CD14-positive monocyte (primary cell): ENCODE measurements at regions not wholly inside any gene's neighbourhood (a gene's known extent, or its start where the extent isn't known, plus 50 kb on each side); places are given as distances from the start of the nearest gene placed in this dataset.

Source experiments
- DNase-seq, 3 donors: peaks; one replicate each; pipeline ENCODE4 v3.0.0-alpha.2; 2011 to 2022
- H2AFZ ChIP-seq: 2 replicates; pipeline ENCODE4 v1.6.0; 2012; ENCODE audit warnings: mild to moderate bottlenecking, low read depth, low read length, inconsistent platforms; ENCODE audit not compliant: insufficient read depth, poor library complexity, severe bottlenecking
- H3K27ac ChIP-seq, 2 donors: 1 replicate in 1 of 2; 2 replicates in 1 of 2; pipeline ENCODE4 v1.5.1; 2012 to 2013; ENCODE audit warnings: low read length in 2 of 2, control low read depth in 1 of 2, inconsistent platforms in 1 of 2, low read depth in 1 of 2, mild to moderate bottlenecking in 1 of 2
- H3K27me3 ChIP-seq, 2 donors: one replicate each; pipeline versions ENCODE4 v1.6.0 to v1.6.1; 2011 to 2013; ENCODE audit warnings: low read length in 2 of 2; ENCODE audit not compliant: control insufficient read depth in 2 of 2, insufficient read depth in 2 of 2
- H3K36me3 ChIP-seq, 2 donors: replicated peaks in 1 of 2; 1 replicate in 1 of 2; 2 replicates in 1 of 2; pipeline versions ENCODE4 v1.5.1 to v1.6.1; 2012 to 2013; ENCODE audit warnings: low read length in 2 of 2, control low read depth in 1 of 2, inconsistent platforms in 1 of 2, mild to moderate bottlenecking in 1 of 2; ENCODE audit not compliant: insufficient read depth in 2 of 2, control insufficient read depth in 1 of 2
- H3K4me1 ChIP-seq, 2 donors: 1 replicate in 1 of 2; 2 replicates in 1 of 2; pipeline versions ENCODE4 v1.5.1 to v1.6.1; 2012 to 2013; ENCODE audit warnings: low read length in 2 of 2, control low read depth in 1 of 2, inconsistent platforms in 1 of 2, mild to moderate bottlenecking in 1 of 2, moderate library complexity in 1 of 2; ENCODE audit not compliant: insufficient read depth in 2 of 2, control insufficient read depth in 1 of 2
- H3K4me2 ChIP-seq: replicated peaks from 2 replicates; pipeline ENCODE3; 2012; ENCODE audit warnings: low read length, moderate library complexity, mild to moderate bottlenecking; ENCODE audit not compliant: poor library complexity, severe bottlenecking; ENCODE audit errors: extremely low read depth
- H3K4me3 ChIP-seq, 3 experiments: fragments of 200-600 bp in 1 of 3; sonication (generic) in 1 of 3; replicated peaks in 1 of 3; 1 replicate in 2 of 3; 2 replicates in 1 of 3; pipeline ENCODE4 v1.5.1; 2011 to 2013; ENCODE audit warnings: low read length in 3 of 3, mild to moderate bottlenecking in 3 of 3, control low read depth in 2 of 3, low read depth in 2 of 3, inconsistent platforms in 1 of 3, moderate library complexity in 1 of 3
- H3K79me2 ChIP-seq: 2 replicates; pipeline ENCODE4 v1.6.0; 2012; ENCODE audit warnings: mild to moderate bottlenecking, control low read depth, inconsistent platforms, low read length, moderate library complexity; ENCODE audit not compliant: insufficient read depth
- H3K9ac ChIP-seq: 2 replicates; pipeline ENCODE4 v1.6.0; 2017; ENCODE audit warnings: low read length, mild to moderate bottlenecking; ENCODE audit not compliant: insufficient read depth, poor library complexity, severe bottlenecking
- H3K9me3 ChIP-seq, 2 donors: replicated peaks in 1 of 2; 1 replicate in 1 of 2; 2 replicates in 1 of 2; pipeline versions ENCODE4 v1.5.1 to v1.6.1; 2012 to 2013; ENCODE audit warnings: low read length in 2 of 2, control low read depth in 1 of 2; ENCODE audit not compliant: control insufficient read depth in 1 of 2, insufficient read depth in 1 of 2
- H4K20me1 ChIP-seq: 2 replicates; pipeline ENCODE4 v1.6.0; 2012; ENCODE audit warnings: mild to moderate bottlenecking, low read length, control low read depth, moderate library complexity; ENCODE audit not compliant: insufficient read depth
- H3K27ac Mint-ChIP-seq, 7 donors: one replicate each; pipeline ENCODE4 v1.8.0; 2020; ENCODE audit warnings: mild to moderate bottlenecking in 7 of 7, mixed read lengths in 7 of 7, moderate library complexity in 6 of 7, inconsistent platforms in 2 of 7
- H3K27me3 Mint-ChIP-seq, 3 donors: one replicate each; pipeline ENCODE4 v1.8.0; 2021 to 2022; ENCODE audit warnings: low read depth in 3 of 3, mild to moderate bottlenecking in 3 of 3, mixed read lengths in 3 of 3, moderate library complexity in 3 of 3, inconsistent platforms in 1 of 3
- H3K36me3 Mint-ChIP-seq, 2 donors: one replicate each; pipeline ENCODE4 v1.8.0; 2020; ENCODE audit warnings: mixed read lengths in 2 of 2, inconsistent platforms in 1 of 2, mild to moderate bottlenecking in 1 of 2
- H3K4me1 Mint-ChIP-seq: one replicate; pipeline ENCODE4 v1.8.0; 2020; ENCODE audit warnings: mild to moderate bottlenecking, mixed read lengths
- H3K4me3 Mint-ChIP-seq, 2 donors: one replicate each; pipeline ENCODE4 v1.8.0; 2020; ENCODE audit warnings: mild to moderate bottlenecking in 2 of 2, mixed read lengths in 2 of 2, moderate library complexity in 1 of 2
- H3K9me3 Mint-ChIP-seq, 7 donors: one replicate each; pipeline ENCODE4 v1.8.0; 2020 to 2022; ENCODE audit warnings: mixed read lengths in 7 of 7, mild to moderate bottlenecking in 6 of 7, moderate library complexity in 6 of 7, inconsistent platforms in 2 of 7
- CTCF ChIP-seq: fragments of 200-600 bp; IDR thresholded peaks from one replicate; pipeline ENCODE4 v1.8.0; 2022; ENCODE audit warnings: antibody characterized with exemption, mild to moderate bottlenecking
- WGBS: methylation state at CpG from one replicate; pipeline ENCODE4 v1.1.5; 2013; ENCODE audit warnings: missing lambda C conversion rate; ENCODE audit not compliant: insufficient coverage; 5-methylcytosine and 5-hydroxymethylcytosine counted together
- intact Hi-C, 2 donors: fragments of 100-400 bp; cut with micrococcal nuclease; formaldehyde crosslinking; loops; one replicate each; pipeline versions ENCODE4 v1.15.0 to v1.15.1; 2023

- Histone ChIP-seq H3K4me2 (peak overlapping the region; percentile 91), H4K20me1 (no peaks in the 10 kb centered on the region), H3K4me3 (peak overlapping the region in 1 of 3 experiments; percentile 86), H3K4me1 (peaks cover 11 to 17% of the 10 kb centered on the region in 2 donors), H3K27ac (no peak overlapping the region), H3K79me2 (no peaks in the 10 kb centered on the region), H3K9me3 (no peaks in the 10 kb centered on the region), H2AFZ (peak overlapping the region; percentile 90), H3K36me3 (no peaks in the 10 kb centered on the region), H3K9ac (no peak overlapping the region), H3K27me3 (peaks cover 19 to 36% of the 10 kb centered on the region in 2 donors)
- peaks cover 0 to 11% (median 5%) of the 10 kb centered on the region in 7 donors for H3K9me3 Mint-ChIP-seq
- TF ChIP-seq CTCF: no peak
- intact Hi-C loops: no loop called here
- peaks cover 0 to 6% of the 10 kb centered on the region in 2 donors for H3K36me3 Mint-ChIP-seq
- no CpG with 5 or more reads among the region's 1 CpG for WGBS
- DNase-seq: no peak
- H3K4me1 Mint-ChIP-seq: peaks cover 13% of the 10 kb centered on the region
- H3K4me3 Mint-ChIP-seq: peak overlapping the region; percentile 77 to 79
- H3K27me3 Mint-ChIP-seq: peaks cover 36 to 55% (median 49%) of the 10 kb centered on the region in 3 donors
- peak overlapping the region in 1 of 7 donors; percentile 79 for H3K27ac Mint-ChIP-seq
Measured at GRCh38 chr12:65740506-65740872, 83.8 kb upstream of the HMGA2 start.

- peak overlapping the region; percentile 90 for H2AFZ ChIP-seq
- peaks cover 0 to 6% of the 10 kb centered on the region in 2 donors for H3K36me3 Mint-ChIP-seq
- intact Hi-C loops: no loop called here
Measured at GRCh38 chr12:65740873-65741600, 83.2 kb upstream of the HMGA2 start.

More at GRCh38 chr12:65740873-65741600, 83.2 kb upstream of the HMGA2 start:
- Histone ChIP-seq H3K36me3 (no peaks in the 10 kb centered on the region), H3K9me3 (no peaks in the 10 kb centered on the region), H4K20me1 (no peaks in the 10 kb centered on the region), H3K27ac (no peak overlapping the region), H3K4me1 (peaks cover 11 to 17% of the 10 kb centered on the region in 2 donors), H3K9ac (peak overlapping the region; percentile 27), H3K27me3 (peaks cover 19 to 36% of the 10 kb centered on the region in 2 donors), H3K79me2 (no peaks in the 10 kb centered on the region), H3K4me2 (peak overlapping the region; percentile 91), H3K4me3 (peak overlapping the region; percentile 44 to 86 (median 45))
- Mint-ChIP-seq H3K27ac (peak overlapping the region in 1 of 7 donors; percentile 79), H3K27me3 (peaks cover 31 to 53% (median 52%) of the 10 kb centered on the region in 3 donors), H3K9me3 (peaks cover 0 to 12% (median 5%) of the 10 kb centered on the region in 7 donors), H3K4me3 (peak overlapping the region; percentile 77 to 79), H3K4me1 (peaks cover 13% of the 10 kb centered on the region)
- DNase-seq: peak; percentile 15 to 29 (median 23)
- WGBS: 2% methylated on average over 21 of the region's 42 CpGs
- TF ChIP-seq CTCF: no peak
